HepG2 (cell line): ENCODE measurements at regions not wholly inside any gene's neighbourhood (a gene's known extent, or its start where the extent isn't known, plus 50 kb on each side); places are given as distances from the start of the nearest gene placed in this dataset.

ENCODE experiments used
- ATAC-seq: fragments of 200-7000 bp; cut with Tn5 transposase; 3 replicates; pipeline ENCODE4 v1.9.1; 2020; ENCODE audit warnings: mild to moderate bottlenecking, moderate library complexity
- BruUV-seq: library from RNA; stranded (reverse); fragments of 400-500 nt; replicated peaks from 2 replicates; lab custom pipeline; 2021; lab: Mats Ljungman, UMichigan
- CTCF ChIA-PET: fragments of 300-600 bp; formaldehyde crosslinking; extraction: SDS; loops from one replicate; lab custom pipeline; 2021; ENCODE audit warnings: low total read pairs, inconsistent platforms, low intra/inter-chr PET ratio; lab: Yijun Ruan, JAX
- POLR2A ChIA-PET: fragments of 350-600 bp; sonication (Branson Sonifier 250); formaldehyde crosslinking; loops from one replicate; lab custom pipeline; 2020; ENCODE audit warnings: antibody characterized with exemption, inconsistent platforms; lab: Yijun Ruan, JAX
- DNase-seq: peaks from one replicate; pipeline ENCODE4 v3.0.0-alpha.2; 2015; ENCODE audit warnings: low spot score
- FAIRE-seq: peaks from 3 replicates; lab custom pipeline; 2011; peaks lifted over from hg19 to GRCh38; lab: Jason Lieb, UNC
- H2AFZ ChIP-seq: one replicate; pipeline ENCODE4 v1.6.1; 2011; ENCODE audit warnings: low read length, inconsistent platforms
- H3K27ac ChIP-seq: fragments of 300-600 bp; 3 replicates; pipeline ENCODE4 v1.8.0; 2011; ENCODE audit warnings: mixed run types, mild to moderate bottlenecking, mixed read lengths, low read length, inconsistent platforms; ENCODE audit not compliant: insufficient read depth; ENCODE audit errors: extremely low read length
- H3K27me3 ChIP-seq, 2 experiments: fragments of 200-600 bp in 1 of 2; 2 replicates in 1 of 2; 3 replicates in 1 of 2; pipeline versions ENCODE4 v1.6.0 to v1.8.0; 2011; ENCODE audit warnings: low read length in 2 of 2, mild to moderate bottlenecking in 2 of 2, moderate library complexity in 2 of 2, inconsistent platforms in 1 of 2; ENCODE audit not compliant: insufficient read depth in 2 of 2, control insufficient read depth in 1 of 2
- H3K36me3 ChIP-seq, 2 experiments: fragments of 200-600 bp in 1 of 2; replicated peaks in 1 of 2; 2 replicates in 1 of 2; 3 replicates in 1 of 2; pipeline versions ENCODE4 v1.5.1 to v1.8.0; 2011; ENCODE audit warnings: low read length in 2 of 2, inconsistent platforms in 1 of 2; ENCODE audit not compliant: insufficient read depth in 2 of 2, control insufficient read depth in 1 of 2
- H3K4me1 ChIP-seq: 2 replicates; pipeline ENCODE4 v1.5.1; 2012; ENCODE audit warnings: low read length, inconsistent platforms; ENCODE audit not compliant: insufficient read depth
- H3K4me2 ChIP-seq: 2 replicates; pipeline ENCODE4 v1.6.0; 2011; ENCODE audit warnings: low read depth, low read length, inconsistent platforms
- H3K4me3 ChIP-seq, 3 experiments: fragments of 200-600 bp in 1 of 3; sonication (generic), shearing (Covaris generic) in 1 of 3; replicated peaks in 1 of 3; 2 replicates each; pipeline ENCODE4 v1.5.1; 2011 to 2016; ENCODE audit warnings: low read length in 3 of 3, inconsistent platforms in 2 of 3, low read depth in 2 of 3, mild to moderate bottlenecking in 2 of 3, control low read depth in 1 of 3, mixed read lengths in 1 of 3; ENCODE audit not compliant: insufficient read depth in 1 of 3
- H3K79me2 ChIP-seq: one replicate; pipeline ENCODE4 v1.6.1; 2011; ENCODE audit warnings: low read length, inconsistent platforms; ENCODE audit not compliant: insufficient read depth
- H3K9ac ChIP-seq: 2 replicates; pipeline ENCODE4 v1.6.0; 2011; ENCODE audit warnings: mild to moderate bottlenecking, low read depth, low read length, inconsistent platforms; ENCODE audit not compliant: insufficient read depth
- H3K9me3 ChIP-seq: 2 replicates; pipeline ENCODE4 v1.5.1; 2012; ENCODE audit warnings: mild to moderate bottlenecking, low read length
- H4K20me1 ChIP-seq: 2 replicates; pipeline ENCODE4 v1.6.0; 2011; ENCODE audit warnings: inconsistent platforms, mild to moderate bottlenecking, low read length, moderate library complexity; ENCODE audit not compliant: insufficient read depth
- AHR ChIP-seq: IDR thresholded peaks from 2 replicates; pipeline ENCODE4 v1.6.1; 2018; ENCODE audit warnings: missing genetic modification reagents, missing compliant biosample characterization
- ARNTL ChIP-seq: sonication (generic); formaldehyde crosslinking; IDR thresholded peaks from 2 replicates; pipeline ENCODE4 v1.4.0; 2020; ENCODE audit warnings: mild to moderate bottlenecking, missing genetic modification reagents
- BRD4 ChIP-seq: sonication (generic); formaldehyde crosslinking; IDR thresholded peaks from 2 replicates; pipeline ENCODE4 v1.4.0; 2020; ENCODE audit warnings: missing genetic modification reagents
- HNF1A ChIP-seq, 2 experiments: sonication (generic) in 1 of 2; formaldehyde crosslinking in 1 of 2; IDR thresholded peaks; 2 replicates each; pipeline versions ENCODE4 v1.4.0 to v1.6.1; 2016 to 2020; ENCODE audit warnings: borderline replicate concordance in 1 of 2, low read depth in 1 of 2, mild to moderate bottlenecking in 1 of 2, missing genetic modification reagents in 1 of 2
- ISL2 ChIP-seq: sonication (generic); formaldehyde crosslinking; IDR thresholded peaks from 2 replicates; pipeline ENCODE4 v1.5.0; 2020; ENCODE audit warnings: missing genetic modification reagents
- PAWR ChIP-seq: sonication (generic); formaldehyde crosslinking; IDR thresholded peaks from 2 replicates; pipeline ENCODE4 v1.4.0; 2020; ENCODE audit warnings: missing genetic modification reagents, mild to moderate bottlenecking, borderline replicate concordance
- PCBP2 ChIP-seq: fragments of 200-400 bp; formaldehyde crosslinking; optimal IDR thresholded peaks from 2 replicates; pipeline ENCODE3; 2018; ENCODE audit warnings: low read length, low read depth; ENCODE audit not compliant: poor library complexity, severe bottlenecking
- PREB ChIP-seq: sonication (generic); formaldehyde crosslinking; IDR thresholded peaks from 2 replicates; pipeline ENCODE4 v1.4.0; 2020; ENCODE audit warnings: missing genetic modification reagents
- TEAD3 ChIP-seq: optimal IDR thresholded peaks from 2 replicates; pipeline ENCODE3; 2016; ENCODE audit warnings: borderline replicate concordance
- ZBTB25 ChIP-seq: IDR thresholded peaks from 2 replicates; pipeline ENCODE4 v1.6.1; 2018; ENCODE audit warnings: missing genetic modification reagents
- ZNF274 ChIP-seq: sonication (generic); formaldehyde crosslinking; IDR thresholded peaks from 2 replicates; pipeline ENCODE4 v1.5.1; 2020; ENCODE audit warnings: mild to moderate bottlenecking, missing genetic modification reagents
- ZNF30 ChIP-seq: sonication (generic); formaldehyde crosslinking; IDR thresholded peaks from 2 replicates; pipeline ENCODE4 v1.5.0; 2020; ENCODE audit warnings: mild to moderate bottlenecking, missing genetic modification reagents
- ZNF333 ChIP-seq: sonication (generic); formaldehyde crosslinking; IDR thresholded peaks from 2 replicates; pipeline ENCODE4 v1.4.0; 2020; ENCODE audit warnings: mild to moderate bottlenecking, missing genetic modification reagents, borderline replicate concordance
- ZNF749 ChIP-seq: sonication (generic); formaldehyde crosslinking; IDR thresholded peaks from 2 replicates; pipeline ENCODE4 v1.8.0; 2022; ENCODE audit warnings: mild to moderate bottlenecking, missing genetic modification reagents, moderate library complexity, borderline replicate concordance
- ZNF782 ChIP-seq: sonication (generic); formaldehyde crosslinking; IDR thresholded peaks from 2 replicates; pipeline ENCODE4 v1.4.0; 2020; ENCODE audit warnings: missing genetic modification reagents, mild to moderate bottlenecking, borderline replicate concordance
- ZSCAN29 ChIP-seq: sonication (generic); formaldehyde crosslinking; conservative IDR thresholded peaks from 2 replicates; pipeline ENCODE4 v1.4.0; 2020; ENCODE audit warnings: mild to moderate bottlenecking, missing genetic modification reagents
- WGBS: methylation state at CpG from one replicate; pipeline ENCODE4 v1.1.6; 2017; ENCODE audit warnings: low lambda C conversion rate; 5-methylcytosine and 5-hydroxymethylcytosine counted together
- in situ Hi-C: cut with HindIII; loops from 2 replicates; pipeline ENCODE4 v1.10.0; 2017; ENCODE audit warnings: low pct_unique_long_range_greater_than_20kb; ENCODE audit not compliant: extremely low pct_ligation_motif_present
- intact Hi-C: fragments of 100-400 bp; cut with micrococcal nuclease; formaldehyde crosslinking; loops from one replicate; pipeline ENCODE4 v1.10.0; 2022; ENCODE audit not compliant: unreplicated experiment

GRCh38 chr7:34457329-34457728 lies 200.7 kb upstream of the NPSR1 start:
- BruUV-seq: no TSS peak
- ATAC-seq: no peak
- FAIRE-seq: no peak
- no peaks in the 10 kb centered on the region for H3K9me3 ChIP-seq
- no peak overlapping the region for H3K4me2 ChIP-seq
- H3K36me3 ChIP-seq: no peaks in the 10 kb centered on the region
- H3K27ac ChIP-seq: no peak overlapping the region
- no peak for DNase-seq
- TF ChIP-seq ZNF30 (CRISPR knock-in tag) (no peak), ZNF333 (CRISPR knock-in tag) (no peak), ISL2 (CRISPR knock-in tag) (no peak), TEAD3 (CRISPR knock-in tag) (no peak), ZBTB25 (CRISPR knock-in tag) (no peak), AHR (CRISPR knock-in tag) (no peak), ZNF274 (CRISPR knock-in tag) (no peak), BRD4 (CRISPR knock-in tag) (no peak), ZSCAN29 (CRISPR knock-in tag) (no peak), PREB (CRISPR knock-in tag) (no peak), PAWR (CRISPR knock-in tag) (no peak), ZNF749 (CRISPR knock-in tag) (no peak), PCBP2 (no peak), HNF1A (IDR thresholded peaks at IDR 0.05; ENCODE audit: low read depth) (no peak), HNF1A (CRISPR knock-in tag; IDR thresholded peaks at IDR 0.05; ENCODE audit: borderline replicate concordance) (no peak), ZNF782 (no peak), ARNTL (CRISPR knock-in tag) (no peak)
- TF ChIP-seq, all 625 proteins: peak for 0
- Histone ChIP-seq H3K79me2 (no peaks in the 10 kb centered on the region), H3K4me3 (no peak overlapping the region), H4K20me1 (no peaks in the 10 kb centered on the region), H3K9ac (no peak overlapping the region), H3K27me3 (no peaks in the 10 kb centered on the region), H2AFZ (no peak overlapping the region), H3K4me1 (peaks cover 8% of the 10 kb centered on the region)
- intact Hi-C loops (no loop called here), in situ Hi-C loops (no loop called here)
- no CpG with 5 or more reads among the region's 7 CpGs for WGBS
- POLR2A ChIA-PET: no interaction called here
- CTCF ChIA-PET: no interaction called here
